ENCODE measurements at regions not wholly inside any gene's neighbourhood (a gene's known extent, or its start where the extent isn't known, plus 50 kb on each side); places are given as distances from the start of the nearest gene placed in this dataset.

- no peak for TF ChIP-seq CTCF (IDR thresholded peaks at IDR 0.05; ENCODE audit: extremely low read depth, insufficient read depth, missing control alignments)
- no peak for DNase-seq (ENCODE audit: low spot score)
- in situ Hi-C loops (cut with MboI; ENCODE audit: low pct_unique_long_range_greater_than_20kb, low sequenced_read_pairs, unreplicated experiment): no loop called here
Observed at GRCh38 chr18:22790545-22791309, 142.4 kb upstream of the RBBP8 start.

- no peak for TF ChIP-seq CTCF (IDR thresholded peaks at IDR 0.05; ENCODE audit: extremely low read depth, insufficient read depth, missing control alignments)
- no peak for DNase-seq (ENCODE audit: low spot score)
- in situ Hi-C loops (cut with MboI; ENCODE audit: low pct_unique_long_range_greater_than_20kb, low sequenced_read_pairs, unreplicated experiment): no loop called here
Observed at GRCh38 chr18:22791310-22791610, 141.9 kb upstream of the RBBP8 start.

- in situ Hi-C loops (cut with MboI; ENCODE audit: low pct_unique_long_range_greater_than_20kb, low sequenced_read_pairs, unreplicated experiment): no loop called here
- no peak for DNase-seq (ENCODE audit: low spot score)
Observed at GRCh38 chr18:22796113-22796512, 137.0 kb upstream of the RBBP8 start.

GRCh38 chr18:22800551-22800951, 132.6 kb upstream of the RBBP8 start:
- in situ Hi-C loops (cut with MboI; ENCODE audit: low pct_unique_long_range_greater_than_20kb, low sequenced_read_pairs, unreplicated experiment): loop anchor here (25.0 kb wide), 1 partner anchor 612 kb away; no protein-coding TSS in a partner anchor
- no peak for DNase-seq (ENCODE audit: low spot score)
- no peak for TF ChIP-seq CTCF (IDR thresholded peaks at IDR 0.05; ENCODE audit: extremely low read depth, insufficient read depth, missing control alignments)

More at GRCh38 chr18:22796113-22796512, 137.0 kb upstream of the RBBP8 start:
- TF ChIP-seq CTCF (IDR thresholded peaks at IDR 0.05; ENCODE audit: extremely low read depth, insufficient read depth, missing control alignments): no peak

GRCh38 chr18:22813648-22814328, 119.3 kb upstream of the RBBP8 start:
- in situ Hi-C loops (cut with MboI; ENCODE audit: low pct_unique_long_range_greater_than_20kb, low sequenced_read_pairs, unreplicated experiment): loop anchor here (25.0 kb wide), 1 partner anchor 599 kb away; no protein-coding TSS in a partner anchor
- DNase-seq (ENCODE audit: low spot score): peak; percentile 33
- peak; percentile 60 for TF ChIP-seq CTCF (IDR thresholded peaks at IDR 0.05; ENCODE audit: extremely low read depth, insufficient read depth, missing control alignments)

GRCh38 chr18:22814329-22814703, 118.8 kb upstream of the RBBP8 start:
- in situ Hi-C loops (cut with MboI; ENCODE audit: low pct_unique_long_range_greater_than_20kb, low sequenced_read_pairs, unreplicated experiment): loop anchor here (25.0 kb wide), 1 partner anchor 598 kb away; no protein-coding TSS in a partner anchor
- TF ChIP-seq CTCF (IDR thresholded peaks at IDR 0.05; ENCODE audit: extremely low read depth, insufficient read depth, missing control alignments): no peak
- no peak for DNase-seq (ENCODE audit: low spot score)
